Fibroblast of lung (primary cell): ENCODE measurements at regions not wholly inside any gene's neighbourhood (a gene's known extent, or its start where the extent isn't known, plus 50 kb on each side); places are given as distances from the start of the nearest gene placed in this dataset.

Experiments
- EZH2 ChIP-seq: IDR thresholded peaks from 2 replicates; pipeline ENCODE4 v1.5.1; 2012; ENCODE audit warnings: low read length, control low read depth, mild to moderate bottlenecking; ENCODE audit errors: missing control alignments
- TF ChIP-seq, protein P1 (sequence below), 2 donors: IDR thresholded peaks in 1 of 2; conservative IDR thresholded peaks in 1 of 2; 1 replicate in 1 of 2; 2 replicates in 1 of 2; pipeline ENCODE4 v1.5.1; 2011 to 2012; ENCODE audit warnings: low read length in 2 of 2, control low read depth in 1 of 2, inconsistent platforms in 1 of 2, low read depth in 1 of 2, mild to moderate bottlenecking in 1 of 2

DNA sequence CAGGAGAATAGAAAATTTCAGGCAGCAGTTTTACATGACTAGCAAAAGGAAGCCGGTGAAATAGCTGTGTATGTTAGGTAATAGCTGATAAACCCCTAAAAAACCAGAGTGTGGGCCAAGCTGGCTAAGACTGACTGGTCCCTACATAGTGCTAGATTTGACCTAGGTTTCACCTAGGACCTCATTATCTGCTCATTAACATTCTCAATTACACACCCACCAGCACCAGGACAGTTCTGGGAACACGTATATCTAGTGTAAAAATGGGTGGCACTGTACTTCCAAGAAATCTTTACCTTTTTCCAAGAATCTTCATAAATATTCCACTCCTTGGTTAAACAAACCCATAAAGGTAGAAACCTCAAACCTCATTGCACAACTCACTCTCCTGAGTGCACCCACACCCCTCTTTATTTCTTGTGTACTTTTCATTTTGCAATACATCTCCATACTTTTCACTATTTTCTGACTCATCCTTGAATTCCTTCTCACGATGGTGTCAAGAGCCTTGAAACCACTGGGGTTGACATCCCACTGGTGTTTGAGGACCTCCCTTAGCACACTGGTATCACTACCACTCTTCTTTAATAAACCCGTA lies 262.7 kb upstream of the KCNJ16 start:
- TF ChIP-seq, protein P1, sequence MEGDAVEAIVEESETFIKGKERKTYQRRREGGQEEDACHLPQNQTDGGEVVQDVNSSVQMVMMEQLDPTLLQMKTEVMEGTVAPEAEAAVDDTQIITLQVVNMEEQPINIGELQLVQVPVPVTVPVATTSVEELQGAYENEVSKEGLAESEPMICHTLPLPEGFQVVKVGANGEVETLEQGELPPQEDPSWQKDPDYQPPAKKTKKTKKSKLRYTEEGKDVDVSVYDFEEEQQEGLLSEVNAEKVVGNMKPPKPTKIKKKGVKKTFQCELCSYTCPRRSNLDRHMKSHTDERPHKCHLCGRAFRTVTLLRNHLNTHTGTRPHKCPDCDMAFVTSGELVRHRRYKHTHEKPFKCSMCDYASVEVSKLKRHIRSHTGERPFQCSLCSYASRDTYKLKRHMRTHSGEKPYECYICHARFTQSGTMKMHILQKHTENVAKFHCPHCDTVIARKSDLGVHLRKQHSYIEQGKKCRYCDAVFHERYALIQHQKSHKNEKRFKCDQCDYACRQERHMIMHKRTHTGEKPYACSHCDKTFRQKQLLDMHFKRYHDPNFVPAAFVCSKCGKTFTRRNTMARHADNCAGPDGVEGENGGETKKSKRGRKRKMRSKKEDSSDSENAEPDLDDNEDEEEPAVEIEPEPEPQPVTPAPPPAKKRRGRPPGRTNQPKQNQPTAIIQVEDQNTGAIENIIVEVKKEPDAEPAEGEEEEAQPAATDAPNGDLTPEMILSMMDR (conservative IDR thresholded peaks at IDR 0.05 in 1 of 2, IDR thresholded peaks at IDR 0.05 in 1 of 2; ENCODE audit: low read depth in 1 of 2, low read length in 2 of 2) = no peak
- no peak for TF ChIP-seq EZH2
